Epithelial cell of esophagus (primary cell): ENCODE measurements at regions not wholly inside any gene's neighbourhood (a gene's known extent, or its start where the extent isn't known, plus 50 kb on each side); places are given as distances from the start of the nearest gene placed in this dataset.

Experiments
- DNase-seq: peaks from one replicate; pipeline ENCODE4 v3.0.0; 2010; ENCODE audit warnings: low read depth
- H3K4me3 ChIP-seq: 2 replicates; pipeline ENCODE4 v1.5.1; 2011; ENCODE audit warnings: mild to moderate bottlenecking, low read length, control low read depth
- CTCF ChIP-seq: IDR thresholded peaks from 2 replicates; pipeline ENCODE4 v1.5.1; 2011; ENCODE audit warnings: low read depth, mild to moderate bottlenecking, low read length, control low read depth, inconsistent platforms; ENCODE audit not compliant: insufficient read depth; ENCODE audit errors: missing control alignments

- DNase-seq, result no peak
- H3K4me3 ChIP-seq, result no peak overlapping the region
- no peak for TF ChIP-seq CTCF
Measured at GRCh38 chr5:96083361-96083881, 121.8 kb upstream of the ELL2 start.

GRCh38 chr5:96081276-96081858 lies 119.7 kb upstream of the ELL2 start:
- H3K4me3 ChIP-seq, result no peak overlapping the region
- no peak for TF ChIP-seq CTCF
- no peak for DNase-seq

- no peak for TF ChIP-seq CTCF
- peak; percentile 86 for DNase-seq
- no peak overlapping the region for H3K4me3 ChIP-seq
Measured at GRCh38 chr5:96080557-96080956, 118.9 kb upstream of the ELL2 start.

GRCh38 chr5:96079962-96080361 lies 118.3 kb upstream of the ELL2 start:
- H3K4me3 ChIP-seq, result no peak overlapping the region
- TF ChIP-seq CTCF, result no peak
- DNase-seq, result no peak

DNA sequence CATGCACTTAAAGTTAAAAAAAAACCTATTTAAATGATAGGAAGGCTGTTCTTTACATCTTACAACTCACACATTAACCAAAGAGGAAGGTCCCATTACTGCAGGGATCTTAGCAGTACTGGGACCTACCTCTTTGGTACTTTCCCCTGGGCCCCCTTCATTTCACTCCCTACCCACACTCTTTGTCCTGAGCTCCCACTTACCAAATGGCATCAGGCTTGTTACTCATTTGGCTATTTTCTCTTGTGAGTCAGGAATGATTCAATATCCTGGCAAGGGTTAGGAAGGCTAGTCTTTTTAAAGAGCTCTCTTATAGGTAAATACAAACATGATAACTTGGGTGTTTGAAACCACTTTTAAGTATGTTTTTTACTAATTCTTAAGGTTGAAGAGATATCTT lies 117.4 kb upstream of the ELL2 start:
- DNase-seq, result peak; percentile 95
- H3K4me3 ChIP-seq, result no peak overlapping the region
- TF ChIP-seq CTCF, result no peak

GRCh38 chr5:96076451-96076850 lies 114.8 kb upstream of the ELL2 start:
- TF ChIP-seq CTCF, result no peak

GRCh38 chr5:96075579-96076289 lies 114.1 kb upstream of the ELL2 start:
- TF ChIP-seq CTCF, result no peak
- peak; percentile 76 for DNase-seq
- H3K4me3 ChIP-seq, result no peak overlapping the region

More at GRCh38 chr5:96076451-96076850, 114.8 kb upstream of the ELL2 start:
- DNase-seq, result no peak
- H3K4me3 ChIP-seq, result no peak overlapping the region
